SK-N-MC (cell line): ENCODE measurements at regions not wholly inside any gene's neighbourhood (a gene's known extent, or its start where the extent isn't known, plus 50 kb on each side); places are given as distances from the start of the nearest gene placed in this dataset.

Experiments
- EZH2 ChIP-seq: fragments of 200-600 bp; sonication (generic); IDR thresholded peaks from one replicate; pipeline ENCODE4 v1.6.1; 2017; ENCODE audit warnings: antibody characterized with exemption
- FOXP2 ChIP-seq: optimal IDR thresholded peaks from 2 replicates; pipeline ENCODE3; 2011; ENCODE audit warnings: mild to moderate bottlenecking, moderate library complexity; ENCODE audit not compliant: insufficient read depth; ENCODE audit errors: extremely low read length, control extremely low read depth
- POLR2AphosphoS5 ChIP-seq: IDR thresholded peaks from 2 replicates; pipeline ENCODE4 v1.6.1; 2012; ENCODE audit warnings: mild to moderate bottlenecking, low read depth, low read length, borderline replicate concordance

- TF ChIP-seq EZH2 (no peak), POLR2AphosphoS5 (no peak), FOXP2 (no peak)
These were observed 174.6 kb upstream of the TENM4 start for GRCh38 chr11:79615425-79615824.
